ENCODE measurements at regions not wholly inside any gene's neighbourhood (a gene's known extent, or its start where the extent isn't known, plus 50 kb on each side); places are given as distances from the start of the nearest gene placed in this dataset.
A peak's percentile ranks its signal among the peaks of the same experiment; 100 is the strongest.

DNA sequence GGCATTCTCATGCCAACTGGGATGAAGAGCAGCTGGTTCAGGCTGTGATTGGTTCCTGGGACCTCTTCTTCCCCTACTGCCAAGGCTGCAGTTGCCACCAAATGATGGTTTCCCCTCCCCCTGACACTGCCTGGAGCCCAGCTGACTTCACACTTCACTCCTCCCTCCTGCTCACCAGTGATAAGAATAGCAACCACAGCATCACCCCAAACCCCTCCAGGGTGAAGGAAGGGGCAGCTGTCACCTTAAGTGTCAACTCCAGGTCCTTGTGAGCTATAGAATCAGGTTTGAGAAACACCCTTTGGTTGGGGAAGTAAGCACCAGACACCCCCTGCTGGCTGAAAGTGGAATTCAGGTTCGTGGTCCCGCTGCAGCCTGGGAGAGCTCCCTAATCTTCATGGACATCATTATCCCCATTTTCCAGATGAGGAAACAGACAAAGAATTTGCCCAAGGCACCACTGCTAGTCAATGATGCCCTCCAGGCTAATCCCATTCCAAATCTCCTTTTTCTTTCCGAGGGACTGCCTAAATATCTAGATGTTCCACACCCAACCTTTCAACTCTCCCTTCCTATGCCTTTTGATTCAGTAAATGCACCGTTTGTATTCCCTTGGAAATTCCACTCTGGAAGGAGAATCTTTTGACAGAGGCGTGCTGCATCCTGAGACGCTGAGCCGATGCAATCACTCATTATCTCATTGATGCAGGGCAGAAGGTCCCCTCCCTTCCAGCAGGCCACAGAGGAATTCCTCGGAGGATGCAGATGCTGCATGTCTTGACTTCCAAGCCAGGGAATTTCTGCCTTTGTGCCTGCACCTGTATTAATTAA is 50.6 kb upstream of the UQCRFS1 start:
- DNase-seq = peak; percentile 51

DNA sequence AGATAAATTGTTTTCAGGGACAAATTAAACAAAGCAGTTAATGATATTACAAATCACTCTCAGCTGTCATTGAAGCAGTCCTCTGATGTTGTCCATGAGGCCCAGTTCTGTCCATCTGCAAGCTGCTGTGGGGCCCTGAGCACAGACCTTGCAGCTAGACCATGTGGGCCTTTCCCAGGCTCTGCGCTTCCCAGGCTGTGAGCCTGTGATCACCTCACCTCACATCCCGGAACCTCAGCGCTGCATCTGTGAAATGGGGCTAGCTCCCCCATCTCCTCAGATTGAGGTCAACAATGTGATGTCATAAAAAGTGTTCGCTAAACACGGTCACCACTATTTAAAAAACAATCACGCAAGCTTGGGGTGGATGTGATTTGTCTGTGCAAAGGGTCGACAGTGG is 51.9 kb upstream of the UQCRFS1 start:
- DNase-seq = no peak

DNA sequence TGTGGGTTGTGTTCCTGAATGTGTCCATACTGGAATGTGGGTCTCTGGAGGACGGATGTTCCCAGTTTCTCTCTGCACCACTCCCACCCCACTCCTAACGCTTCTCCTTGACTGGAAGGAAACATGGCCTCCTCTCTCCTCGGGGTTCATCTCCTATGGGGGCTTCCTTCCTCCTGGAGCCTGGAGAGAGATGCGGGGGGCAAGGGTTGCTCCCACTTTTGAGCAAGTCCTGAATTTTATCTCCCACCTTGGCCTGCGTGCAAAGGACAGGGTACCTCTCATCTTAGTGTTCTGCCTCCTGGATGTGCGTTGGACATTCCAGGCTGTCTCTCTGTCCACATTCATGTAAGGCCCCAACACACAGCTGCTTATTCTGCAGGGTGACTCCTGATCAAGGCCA is 52.5 kb upstream of the UQCRFS1 start:
- DNase-seq = no peak

DNA sequence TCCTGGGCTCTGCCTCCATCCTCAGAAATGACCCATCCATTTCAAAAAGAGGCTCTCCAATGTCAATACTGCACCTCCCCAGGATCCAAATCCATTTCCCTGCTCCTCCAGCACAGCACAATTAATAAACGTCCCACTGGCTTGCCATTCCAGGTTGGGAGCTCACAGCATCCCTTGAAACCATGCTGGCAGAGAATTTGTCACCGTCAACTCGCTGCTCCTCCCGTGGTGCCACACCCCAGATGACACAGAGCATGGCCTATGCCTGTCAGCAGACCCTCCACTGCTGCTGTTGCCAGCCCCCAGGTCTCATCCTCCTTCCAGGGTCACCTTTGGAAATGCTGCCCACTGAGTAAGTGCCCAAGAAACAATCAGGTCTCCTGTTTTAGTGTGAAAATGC is 53.0 kb upstream of the UQCRFS1 start:
- DNase-seq = no peak

DNA sequence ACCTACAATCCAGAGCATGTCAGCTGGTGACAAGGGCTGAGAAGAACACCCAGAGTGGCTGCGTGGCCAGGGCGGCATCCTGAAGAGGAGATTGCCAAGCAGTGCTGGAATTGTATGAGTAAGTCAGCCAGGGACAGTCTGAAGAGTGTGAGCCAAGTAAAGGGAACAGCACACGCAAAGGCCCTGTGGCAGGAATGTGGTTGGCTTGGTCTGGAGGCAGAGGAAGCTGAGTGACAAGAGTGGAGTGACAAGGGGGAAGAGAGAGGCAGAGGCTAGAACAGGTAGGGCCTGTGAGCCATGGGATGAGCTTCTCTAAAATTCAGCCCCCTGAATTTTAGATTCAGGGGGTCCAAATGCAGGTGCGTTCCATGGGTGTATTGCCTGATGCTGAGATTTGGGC is 53.7 kb upstream of the UQCRFS1 start:
- DNase-seq = no peak

DNA sequence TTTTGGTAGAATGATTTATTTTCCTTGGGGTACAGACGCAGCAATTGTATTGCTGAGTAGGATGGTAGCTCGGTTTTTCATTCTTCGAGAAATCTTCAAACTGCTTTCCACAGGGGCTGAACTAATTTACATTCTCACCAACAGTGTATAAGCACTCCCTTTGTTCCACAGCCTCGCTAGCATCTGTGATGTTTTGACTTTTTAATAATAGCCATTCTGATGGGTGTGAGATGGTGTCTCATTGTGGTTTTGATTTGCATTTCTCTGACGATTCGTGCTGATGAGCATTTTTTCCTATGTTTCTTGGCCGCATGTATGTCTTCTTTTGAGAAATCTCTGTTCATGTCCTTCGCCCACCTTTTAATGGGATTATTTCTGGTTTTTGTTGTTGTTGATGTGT is 54.8 kb upstream of the UQCRFS1 start:
- DNase-seq = no peak

DNA sequence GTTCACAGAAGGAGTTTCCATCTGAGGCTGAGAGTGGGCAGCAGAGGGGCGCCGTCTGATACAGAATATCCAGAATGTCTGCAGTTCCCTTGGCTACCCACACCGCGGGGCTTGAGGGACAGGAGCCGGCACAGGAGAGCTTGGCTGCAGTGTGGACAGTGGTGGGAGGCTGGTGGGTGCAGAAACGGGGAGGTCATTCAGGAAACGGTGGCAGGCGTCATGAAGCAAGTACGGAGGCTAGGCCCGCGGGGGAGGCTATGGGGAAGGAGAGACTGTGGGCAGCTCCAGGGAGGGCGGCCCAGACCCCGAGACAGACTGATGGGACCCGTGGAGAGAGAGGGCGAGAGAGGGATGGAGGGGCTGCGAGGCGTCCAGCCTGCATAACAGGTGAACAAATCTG is 55.2 kb upstream of the UQCRFS1 start:
- DNase-seq = no peak

DNA sequence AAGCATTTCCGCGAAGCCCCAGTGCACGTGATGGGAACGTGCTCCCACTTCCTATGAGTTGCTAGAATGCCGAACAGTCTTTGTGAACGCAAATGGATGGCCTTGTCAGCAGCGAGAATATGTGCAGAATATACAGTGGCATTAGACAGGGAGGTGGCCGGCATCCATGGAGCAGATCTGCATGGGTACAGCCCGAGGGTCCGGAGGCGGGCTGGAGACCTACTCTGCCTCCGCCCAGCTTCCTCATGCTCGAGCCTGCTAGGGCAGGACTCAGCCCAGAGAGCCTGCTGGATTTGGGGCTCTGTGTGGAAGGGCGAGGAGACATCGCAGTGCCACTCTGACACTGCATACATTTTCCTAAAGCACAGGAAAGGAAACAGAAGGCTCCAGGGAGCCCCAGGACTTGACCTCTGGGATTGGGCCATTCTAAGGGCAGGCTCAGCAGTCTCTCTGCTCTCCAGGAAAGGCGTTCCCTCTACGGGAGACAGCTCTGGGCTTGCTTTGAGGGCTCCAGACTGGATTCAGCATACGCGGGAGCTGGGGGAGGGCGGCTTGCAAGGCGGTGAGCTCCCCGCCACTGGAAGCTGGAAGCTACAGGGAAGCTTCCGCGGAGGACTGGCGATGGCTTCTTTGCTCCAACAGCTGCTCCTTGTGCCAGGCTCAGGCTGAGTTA is 55.9 kb upstream of the UQCRFS1 start:
- no peak for DNase-seq

DNA sequence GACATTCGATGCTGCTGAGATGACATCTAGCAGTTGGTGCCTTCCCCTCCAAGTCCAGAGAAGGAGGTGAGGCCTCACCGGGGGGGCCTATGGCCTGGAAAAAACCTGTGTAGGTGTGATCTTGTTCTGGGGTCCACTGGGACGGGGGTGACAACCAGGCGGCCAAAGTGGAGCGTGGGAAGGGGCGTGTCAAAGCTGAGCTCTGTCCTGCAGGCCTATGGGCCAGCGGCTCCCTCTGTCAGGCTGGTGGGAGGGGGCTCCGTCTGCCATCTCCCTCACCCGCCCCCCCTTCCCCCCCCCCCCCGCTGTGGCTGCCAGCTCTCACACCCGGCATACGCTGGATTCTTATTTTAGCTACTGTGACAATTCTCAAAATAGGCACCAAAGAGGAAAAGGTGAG is 56.7 kb upstream of the UQCRFS1 start:
- no peak for DNase-seq

DNA sequence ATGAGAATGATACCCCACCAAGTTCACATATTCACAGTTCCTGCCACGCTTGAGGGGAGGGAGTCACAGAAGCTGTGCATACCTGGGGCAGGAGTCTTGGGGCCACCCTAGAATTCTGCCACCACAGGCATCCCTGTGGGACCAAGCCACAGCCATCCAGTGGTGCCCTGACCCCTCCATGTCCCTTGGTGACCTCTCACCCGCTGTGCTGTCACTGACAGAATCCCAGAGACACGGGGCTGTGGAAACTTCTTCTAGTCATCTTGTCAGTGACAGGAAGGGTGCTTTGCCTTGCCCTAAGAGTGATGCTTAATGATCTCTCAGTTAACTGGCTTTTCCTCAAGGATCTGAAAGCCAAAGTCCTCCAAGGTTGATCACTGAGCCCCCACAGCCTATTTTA is 58.4 kb upstream of the UQCRFS1 start:
- no peak for DNase-seq

DNA sequence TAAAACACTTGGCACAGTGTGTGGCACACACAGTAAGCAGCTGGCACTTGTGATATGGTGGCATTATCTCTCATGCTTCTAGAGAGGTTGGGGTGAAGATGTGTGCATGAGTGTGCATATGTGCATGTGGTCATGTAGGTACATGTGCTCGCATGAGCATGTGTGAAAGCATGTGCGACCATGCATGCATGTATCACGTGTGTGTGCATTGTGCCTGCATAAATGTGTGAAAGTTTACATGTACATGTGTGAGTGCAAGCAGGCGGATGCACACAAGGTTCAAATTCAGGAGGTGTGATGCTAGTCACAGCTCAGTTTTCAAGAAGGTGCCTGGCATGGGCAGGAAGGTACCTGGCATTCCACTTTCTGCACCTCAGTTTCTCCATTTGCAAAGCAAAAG is 59.0 kb upstream of the UQCRFS1 start:
- no peak for DNase-seq

DNA sequence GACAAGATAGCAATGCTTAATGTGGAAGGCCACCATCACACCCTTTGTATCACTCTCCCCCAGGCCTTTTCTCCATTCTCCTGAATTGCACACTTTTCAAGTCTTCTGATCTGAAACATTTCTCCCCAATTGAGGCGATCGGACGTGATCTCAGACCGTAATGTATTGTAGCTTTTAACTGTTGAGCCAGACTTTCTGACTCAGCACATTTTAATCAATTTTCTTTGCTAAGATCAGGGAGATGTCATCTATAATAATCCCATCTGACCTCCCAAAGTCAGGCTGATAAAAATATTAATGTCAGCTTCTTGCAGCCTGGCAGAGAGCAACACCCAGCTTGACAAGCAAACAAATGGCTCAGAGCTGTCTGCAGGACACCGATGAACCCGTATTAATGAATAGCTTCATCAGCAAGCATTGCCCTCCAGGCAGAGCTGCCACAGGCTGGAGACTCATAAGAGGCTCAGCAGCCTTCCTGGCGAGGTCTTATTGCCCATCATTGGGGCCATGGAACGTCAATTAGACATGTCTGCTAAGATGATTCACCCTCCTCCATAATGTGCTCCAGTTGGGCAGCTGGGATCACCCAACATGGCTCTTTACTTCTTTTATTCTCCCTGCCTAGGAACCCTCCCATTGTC is 60.2 kb upstream of the UQCRFS1 start:
- DNase-seq = no peak

DNA sequence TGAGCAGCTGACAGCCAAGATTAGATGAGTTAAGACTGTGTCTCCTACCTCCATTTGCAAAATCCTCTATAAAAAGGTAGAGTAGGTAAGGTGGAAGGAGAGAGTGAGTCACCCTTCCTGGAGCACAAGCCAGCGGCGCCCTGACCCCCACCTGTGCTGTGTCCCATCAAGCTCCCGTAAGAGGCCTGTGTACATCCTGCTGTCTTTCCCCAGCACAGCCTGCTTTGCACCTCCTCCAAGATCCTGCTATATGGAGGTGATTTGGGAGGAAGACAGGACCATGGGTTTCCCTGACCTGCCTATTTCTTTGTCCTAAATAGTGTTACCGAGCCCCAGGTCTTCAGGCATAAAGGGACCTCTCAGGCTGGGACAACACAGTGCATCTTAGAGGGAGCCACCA is 62.3 kb upstream of the UQCRFS1 start:
- DNase-seq = no peak

DNA sequence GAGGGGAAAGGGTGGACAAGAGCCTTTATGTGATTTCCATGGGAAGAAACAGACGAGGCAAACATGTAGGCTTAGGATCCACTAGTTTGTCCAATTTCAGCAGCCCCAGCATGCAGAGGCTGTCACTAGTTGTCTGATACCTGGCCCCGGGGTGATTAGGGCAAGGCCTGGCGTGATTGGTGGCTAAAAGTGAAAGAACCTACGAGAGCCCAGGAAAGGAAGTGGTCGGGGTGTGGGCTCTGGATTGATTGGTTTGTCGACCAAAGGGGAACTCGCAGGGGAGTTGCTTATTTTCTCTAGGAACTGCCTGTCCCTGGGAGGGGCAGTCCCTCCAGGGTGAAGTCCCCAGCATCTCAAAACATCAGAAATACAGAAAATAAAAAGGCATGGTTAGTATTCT is 64.2 kb upstream of the UQCRFS1 start:
- DNase-seq = no peak

DNA sequence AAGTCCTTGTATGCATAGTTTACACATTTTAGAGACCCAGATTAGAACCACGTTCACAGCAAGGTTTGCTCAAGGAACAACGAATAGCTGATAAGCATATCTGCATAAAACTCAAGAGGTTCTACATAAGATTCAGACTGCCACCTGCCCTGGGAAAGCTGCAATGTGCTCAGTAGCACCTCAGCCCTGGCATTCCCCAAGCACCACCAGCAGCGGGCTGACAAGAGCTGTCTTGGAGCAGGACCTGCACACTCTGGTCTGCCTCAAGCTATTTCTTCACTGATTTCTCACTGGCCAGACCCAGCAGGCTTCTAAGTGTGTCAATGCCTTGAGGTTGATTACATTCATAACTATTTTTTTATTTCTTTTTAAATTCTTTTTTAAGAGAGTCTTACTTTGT is 65.8 kb upstream of the UQCRFS1 start:
- no peak for DNase-seq

DNA sequence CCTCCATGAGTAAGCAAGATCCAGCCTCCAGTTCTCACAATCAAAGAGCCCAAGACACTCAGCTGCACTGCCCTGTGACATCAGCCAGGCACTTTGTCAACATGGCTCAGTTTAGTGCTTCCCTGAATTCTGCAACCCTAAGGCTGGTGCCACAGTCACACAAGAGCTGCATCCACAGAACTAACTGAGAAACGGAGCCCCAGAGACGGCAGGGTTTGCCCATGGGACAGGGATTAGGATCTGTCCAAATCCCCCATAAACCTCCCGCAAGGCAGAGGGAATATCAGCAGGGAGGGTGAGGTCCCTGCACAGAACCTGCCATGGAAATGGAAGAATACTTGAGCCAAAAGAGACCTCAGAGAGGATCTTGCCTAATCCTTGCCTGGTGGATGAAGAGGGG is 70.4 kb upstream of the UQCRFS1 start:
- no peak for DNase-seq

DNA sequence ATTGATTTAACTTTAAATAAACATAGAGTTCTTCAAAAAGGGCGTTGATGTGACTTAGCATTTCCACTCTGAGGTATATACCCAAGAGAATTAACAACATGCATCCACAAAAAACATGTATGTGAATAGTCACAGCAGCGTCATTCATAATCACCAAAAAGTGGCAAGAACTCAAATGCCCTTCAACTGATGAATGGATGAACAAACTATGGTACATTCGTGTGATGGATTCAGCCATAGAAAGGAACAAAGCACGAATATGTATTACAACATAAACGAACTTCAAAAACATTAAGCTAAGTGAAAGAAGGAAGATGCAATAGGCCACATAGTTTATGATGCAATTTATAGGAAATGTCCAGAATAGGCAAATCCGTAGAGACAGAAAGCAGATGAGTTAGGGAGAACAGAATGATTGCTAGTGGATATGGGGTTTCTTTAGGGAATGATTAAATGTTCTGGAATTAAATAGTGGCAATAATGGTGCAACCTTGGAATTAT is 72.3 kb upstream of the UQCRFS1 start:
- no peak for DNase-seq

DNA sequence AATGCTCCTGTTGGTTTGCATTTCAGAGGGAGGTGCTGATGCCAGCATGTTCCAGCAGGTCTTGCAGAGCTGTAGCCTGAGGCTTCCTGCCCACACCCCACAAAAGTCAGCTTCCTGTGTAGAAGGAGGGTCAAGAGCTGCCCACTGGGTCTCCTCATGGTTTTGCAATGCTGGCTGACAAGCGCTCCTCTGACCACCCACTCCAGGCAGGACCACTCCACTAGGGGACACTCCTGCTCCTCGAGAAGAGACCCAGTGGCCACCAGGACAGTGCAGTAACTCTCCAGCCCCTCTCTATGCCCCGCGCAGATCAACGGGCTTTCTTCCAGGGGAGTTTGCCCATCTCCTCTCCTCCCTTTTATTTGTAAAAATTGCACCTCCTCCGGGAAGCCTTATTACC is 72.9 kb upstream of the UQCRFS1 start:
- DNase-seq = peak; percentile 13

DNA sequence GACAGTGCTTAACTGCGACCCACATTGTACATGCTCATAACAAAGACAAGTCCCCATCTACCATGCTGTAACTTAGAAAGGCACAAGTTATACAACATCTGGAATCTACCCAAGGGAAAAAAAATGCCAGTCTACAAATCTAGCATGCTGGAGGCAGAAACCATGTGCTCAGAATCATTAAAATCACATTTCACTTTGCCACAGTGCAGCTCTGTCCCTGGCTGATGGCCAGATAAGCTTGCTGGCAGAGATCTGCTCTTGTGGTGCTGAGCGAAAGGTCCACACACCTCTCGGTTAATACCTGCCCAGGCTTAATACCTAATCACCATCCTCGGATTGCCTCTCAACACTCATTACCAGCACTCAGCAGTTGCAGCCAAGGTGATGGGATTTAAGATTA is 74.1 kb upstream of the UQCRFS1 start:
- peak; percentile 98 for DNase-seq

DNA sequence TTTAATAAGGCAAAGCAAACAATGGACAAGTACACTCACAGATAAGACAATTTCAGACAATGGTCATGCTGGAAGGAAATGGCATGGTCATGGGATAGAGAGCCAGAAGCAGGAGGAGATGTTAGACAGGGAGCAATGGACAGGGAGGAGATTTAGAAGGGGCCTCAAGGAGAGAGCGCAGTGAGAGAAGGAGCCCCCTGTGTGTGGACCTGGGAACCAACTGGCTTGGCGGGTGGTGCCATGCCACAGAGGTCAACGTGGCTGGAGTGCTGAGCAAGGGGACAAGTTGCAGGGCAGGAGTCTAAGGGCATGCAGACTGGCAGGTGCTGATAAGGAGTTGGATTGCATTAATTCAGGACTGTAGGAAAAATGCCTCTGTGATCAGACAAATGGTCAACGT is 75.3 kb upstream of the UQCRFS1 start:
- DNase-seq = no peak

DNA sequence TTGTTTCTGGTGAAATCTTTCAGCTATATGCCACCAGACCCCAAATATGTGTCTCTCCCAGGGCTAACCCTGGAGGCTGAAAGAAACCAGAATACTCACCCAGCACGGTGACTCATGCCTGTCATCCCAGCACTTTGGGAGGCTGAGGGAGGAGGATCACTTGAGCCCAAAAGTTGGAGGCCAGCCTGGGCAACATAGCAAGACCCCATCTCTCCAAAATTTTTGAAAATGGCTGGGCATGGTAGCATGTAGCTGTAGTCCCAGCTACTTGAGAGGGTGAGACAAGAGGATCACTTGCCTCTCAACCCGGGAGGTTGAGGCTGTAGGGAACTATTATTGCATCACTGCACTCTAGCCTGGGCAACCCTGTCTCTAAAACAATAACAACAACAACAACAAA is 76.1 kb upstream of the UQCRFS1 start:
- DNase-seq = no peak

DNA sequence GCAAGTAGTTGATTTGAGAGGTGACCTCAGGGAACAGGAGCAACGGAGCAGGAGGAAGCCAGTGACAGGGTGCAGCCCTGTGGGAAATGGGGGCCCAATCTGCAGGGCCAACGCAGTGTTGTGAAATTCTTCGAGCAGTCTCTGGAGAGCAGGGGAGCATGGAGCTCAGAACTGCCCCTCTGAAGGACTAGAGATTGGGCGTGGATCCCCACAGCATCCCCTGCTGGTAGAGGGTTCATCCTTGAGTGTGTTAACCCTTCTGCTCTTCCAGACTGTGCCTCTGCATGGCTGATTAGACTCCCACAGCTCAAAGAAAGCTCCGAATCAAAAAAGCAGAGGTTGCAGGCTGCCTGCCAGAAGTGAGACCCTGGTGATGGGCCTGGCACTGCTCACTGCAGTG is 77.9 kb upstream of the UQCRFS1 start:
- no peak for DNase-seq

DNA sequence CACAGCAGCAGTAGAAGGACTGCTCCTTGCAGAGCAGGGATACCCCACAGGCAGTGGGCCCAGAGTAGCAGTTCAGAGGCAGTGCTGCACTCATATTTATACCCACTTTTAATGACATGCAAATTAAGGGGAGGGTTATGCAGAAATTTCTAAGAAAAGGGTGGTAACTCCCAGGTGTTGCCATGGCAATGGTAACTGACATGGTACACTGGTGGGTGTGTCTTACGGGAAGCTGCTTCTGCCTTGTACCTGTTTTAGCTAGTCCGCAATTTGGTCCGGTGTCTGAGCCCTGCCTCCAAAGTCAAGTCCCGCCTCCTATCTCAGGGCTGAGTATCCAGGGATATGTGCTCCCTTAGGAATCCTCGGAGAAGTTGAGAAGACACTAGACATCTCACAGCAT is 79.2 kb upstream of the UQCRFS1 start:
- DNase-seq = no peak

DNA sequence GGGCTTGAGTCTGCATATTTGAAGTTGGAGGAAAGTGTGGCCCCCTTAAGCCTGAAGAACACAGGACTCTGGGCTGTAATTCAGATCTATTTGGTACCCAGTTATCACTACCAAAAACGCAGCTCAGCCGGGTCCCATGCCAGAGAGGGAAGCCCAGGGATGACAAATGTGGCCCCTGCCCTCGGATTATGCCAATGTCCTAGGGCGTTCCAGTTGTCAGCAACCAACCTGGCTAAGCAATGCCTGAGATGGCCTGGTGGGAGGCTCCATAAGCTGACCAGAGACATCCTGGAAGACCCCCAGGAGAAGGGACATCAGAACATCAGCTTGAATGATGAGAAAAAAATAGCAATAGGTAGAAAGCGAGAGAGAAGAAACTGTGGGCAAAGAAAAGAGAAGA is 79.6 kb upstream of the UQCRFS1 start:
- no peak for DNase-seq

Data from NCI-H1105 treated with DMSO at 0.1 percent for 48 hours (cell line).